Activated B cell treated with CpG ODN at 0.5 μM for 24 hours (primary cell): ENCODE measurements at regions not wholly inside any gene's neighbourhood (a gene's known extent, or its start where the extent isn't known, plus 50 kb on each side); places are given as distances from the start of the nearest gene placed in this dataset.

Experiments used
- ATAC-seq: fragments of 200-7000 bp; cut with Tn5 transposase; one replicate; pipeline ENCODE4 v1.10.0; 2021; ENCODE audit warnings: low read depth, mild to moderate bottlenecking, moderate library complexity
- CTCF ChIA-PET: fragments of 350-600 bp; sonication (Branson Sonifier 250); formaldehyde crosslinking; loops from one replicate; lab custom pipeline; 2021; ENCODE audit warnings: antibody characterized with exemption; lab: Charles Lee
- POLR2A ChIA-PET: fragments of 350-600 bp; sonication (Branson Sonifier 250); formaldehyde crosslinking; loops from one replicate; lab custom pipeline; 2021; ENCODE audit warnings: antibody characterized with exemption; lab: Charles Lee
- DNase-seq: peaks from one replicate; pipeline ENCODE4 v3.0.0; 2022
- H3K27ac Mint-ChIP-seq: one replicate; pipeline ENCODE4 v1.8.0; 2020; ENCODE audit warnings: mixed read lengths
- H3K27me3 Mint-ChIP-seq: one replicate; pipeline ENCODE4 v1.8.0; 2021; ENCODE audit warnings: mixed read lengths
- H3K36me3 Mint-ChIP-seq: one replicate; pipeline ENCODE4 v1.8.0; 2021; ENCODE audit warnings: low read depth, mixed read lengths
- H3K4me1 Mint-ChIP-seq: one replicate; pipeline ENCODE4 v1.8.0; 2021; ENCODE audit warnings: mixed read lengths
- H3K4me3 Mint-ChIP-seq: one replicate; pipeline ENCODE4 v1.8.0; 2020; ENCODE audit warnings: mild to moderate bottlenecking, mixed read lengths
- H3K9me3 Mint-ChIP-seq: one replicate; pipeline ENCODE4 v1.8.0; 2020; ENCODE audit warnings: mixed read lengths
- CTCF ChIP-seq: fragments of 200-600 bp; IDR thresholded peaks from one replicate; pipeline ENCODE4 v1.8.0; 2022; ENCODE audit warnings: antibody characterized with exemption, mild to moderate bottlenecking
- intact Hi-C: fragments of 100-400 bp; cut with micrococcal nuclease; formaldehyde crosslinking; loops from one replicate; pipeline ENCODE4 v1.15.1; 2024

- DNase-seq (no peak), ATAC-seq (no peak)
- H3K36me3 Mint-ChIP-seq, result peaks cover 3% of the 10 kb centered on the region
- H3K27ac Mint-ChIP-seq, result peak overlapping the region; percentile 95
- CTCF ChIA-PET, result interaction anchor here (2.7 kb wide), 1 partner anchor 8 kb away, joined by 34 read pairs; no protein-coding TSS in a partner anchor
- peaks cover 87% of the 10 kb centered on the region for H3K4me1 Mint-ChIP-seq
- H3K9me3 Mint-ChIP-seq, result no peaks in the 10 kb centered on the region
- intact Hi-C loops, result no loop called here
- POLR2A ChIA-PET, result interaction anchor here (0.5 to 4.2 kb wide), 3 partner anchors 13 to 561 kb away, joined by 3 to 69 read pairs (median 39); partner anchors contain the start of gene SESN3
- no peak overlapping the region for H3K4me3 Mint-ChIP-seq
- TF ChIP-seq CTCF, result no peak
- no peaks in the 10 kb centered on the region for H3K27me3 Mint-ChIP-seq
Observed at GRCh38 chr11:95713428-95713827, 76.2 kb downstream of the FAM76B start.

- Mint-ChIP-seq H3K9me3 (no peaks in the 10 kb centered on the region), H3K27me3 (no peaks in the 10 kb centered on the region), H3K4me1 (peaks cover 75% of the 10 kb centered on the region), H3K36me3 (no peaks in the 10 kb centered on the region), H3K4me3 (peak overlapping the region; percentile 48), H3K27ac (peak overlapping the region; percentile 88)
- DNase-seq, result no peak
- ChIA-PET POLR2A (interaction anchor here (0.6 to 4.8 kb wide), 13 partner anchors 8 to 644 kb away, joined by 3 to 55 read pairs (median 4); partner anchors contain the start of genes CEP57, FAM76B, SESN3 and SRSF8), CTCF (interaction anchor here (0.6 to 12.1 kb wide), 3 partner anchors 50 to 557 kb away, joined by 3 to 305 read pairs (median 3); no protein-coding TSS in a partner anchor)
- intact Hi-C loops, result loop anchor here (1.0 kb wide), 2 partner anchors 12 to 481 kb away; partner anchors contain the start of gene SESN3
- ATAC-seq, result peak; percentile 9
- TF ChIP-seq CTCF, result no peak
Observed at GRCh38 chr11:95711945-95712221, 77.7 kb downstream of the FAM76B start.

- CTCF ChIA-PET, result interaction anchor here (0.6 to 12.1 kb wide), 6 partner anchors 9 to 556 kb away, joined by 3 to 305 read pairs (median 3); no protein-coding TSS in a partner anchor
- Mint-ChIP-seq H3K9me3 (no peaks in the 10 kb centered on the region), H3K4me1 (peaks cover 71% of the 10 kb centered on the region), H3K36me3 (no peaks in the 10 kb centered on the region), H3K27ac (peak overlapping the region; percentile 88), H3K4me3 (peak overlapping the region; percentile 48), H3K27me3 (no peaks in the 10 kb centered on the region)
- no peak for DNase-seq
- POLR2A ChIA-PET, result interaction anchor here (0.6 to 4.8 kb wide), 18 partner anchors 9 to 644 kb away, joined by 3 to 55 read pairs (median 4); partner anchors contain the start of genes CEP57, FAM76B, SESN3 and SRSF8
- peak; percentile 16 for ATAC-seq
- intact Hi-C loops, result loop anchor here (1.0 kb wide), 2 partner anchors 11 to 480 kb away; partner anchors contain the start of gene SESN3
- TF ChIP-seq CTCF, result no peak
Observed at GRCh38 chr11:95711162-95711944, 78.2 kb downstream of the FAM76B start.

GRCh38 chr11:95708681-95709080, 80.9 kb downstream of the FAM76B start:
- no peaks in the 10 kb centered on the region for H3K9me3 Mint-ChIP-seq
- no peaks in the 10 kb centered on the region for H3K27me3 Mint-ChIP-seq
- H3K4me3 Mint-ChIP-seq, result no peak overlapping the region
- intact Hi-C loops, result loop anchor here (5.0 kb wide), 2 partner anchors 221 to 306 kb away; no protein-coding TSS in a partner anchor
- H3K36me3 Mint-ChIP-seq, result no peaks in the 10 kb centered on the region
- peaks cover 44% of the 10 kb centered on the region for H3K4me1 Mint-ChIP-seq
- CTCF ChIA-PET, result interaction anchor here (0.8 to 12.1 kb wide), 3 partner anchors 9 to 553 kb away, joined by 3 to 305 read pairs (median 4); no protein-coding TSS in a partner anchor
- H3K27ac Mint-ChIP-seq, result no peak overlapping the region
- DNase-seq (no peak), ATAC-seq (no peak)
- no peak for TF ChIP-seq CTCF
- POLR2A ChIA-PET, result interaction anchor here (0.7 to 4.8 kb wide), 3 partner anchors 478 to 601 kb away, joined by 3 to 55 read pairs (median 5); partner anchors contain the start of gene SESN3
